ENCODE measurements at regions not wholly inside any gene's neighbourhood (a gene's known extent, or its start where the extent isn't known, plus 50 kb on each side); places are given as distances from the start of the nearest gene placed in this dataset.

DNA sequence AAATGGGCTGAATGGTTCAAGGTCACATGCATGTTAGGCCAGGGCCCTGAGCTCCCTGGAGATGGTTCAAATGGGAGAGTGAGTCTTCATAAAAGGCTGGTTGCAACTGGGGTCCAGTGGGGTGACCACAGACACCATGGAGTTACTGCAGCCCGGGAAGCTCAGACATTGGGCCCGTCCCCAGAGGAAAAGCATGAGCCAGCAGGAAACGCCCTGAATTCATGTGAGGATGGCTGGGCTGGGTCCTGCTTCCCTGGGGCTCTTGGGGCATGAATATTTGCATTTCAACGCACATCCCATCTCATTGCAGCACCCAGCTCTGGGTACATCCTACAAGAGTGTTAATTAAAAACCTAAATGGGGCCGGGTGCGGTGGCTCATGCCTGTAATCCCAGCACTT, 549.0 kb downstream of the TCERG1L start:
- Histone ChIP-seq H3K36me3 (ENCODE audit: control insufficient read depth, insufficient read depth, low read length) (no peaks in the 10 kb centered on the region), H3K4me3 (ENCODE audit: low read depth, low read length) (no peak overlapping the region), H3K27me3 (ENCODE audit: control insufficient read depth, insufficient read depth, low read length) (no peaks in the 10 kb centered on the region)
- DNase-seq (ENCODE audit: low read depth) = no peak
- ChIA-PET CTCF (no interaction called here), POLR2A (no interaction called here)
- TF ChIP-seq, protein P1, sequence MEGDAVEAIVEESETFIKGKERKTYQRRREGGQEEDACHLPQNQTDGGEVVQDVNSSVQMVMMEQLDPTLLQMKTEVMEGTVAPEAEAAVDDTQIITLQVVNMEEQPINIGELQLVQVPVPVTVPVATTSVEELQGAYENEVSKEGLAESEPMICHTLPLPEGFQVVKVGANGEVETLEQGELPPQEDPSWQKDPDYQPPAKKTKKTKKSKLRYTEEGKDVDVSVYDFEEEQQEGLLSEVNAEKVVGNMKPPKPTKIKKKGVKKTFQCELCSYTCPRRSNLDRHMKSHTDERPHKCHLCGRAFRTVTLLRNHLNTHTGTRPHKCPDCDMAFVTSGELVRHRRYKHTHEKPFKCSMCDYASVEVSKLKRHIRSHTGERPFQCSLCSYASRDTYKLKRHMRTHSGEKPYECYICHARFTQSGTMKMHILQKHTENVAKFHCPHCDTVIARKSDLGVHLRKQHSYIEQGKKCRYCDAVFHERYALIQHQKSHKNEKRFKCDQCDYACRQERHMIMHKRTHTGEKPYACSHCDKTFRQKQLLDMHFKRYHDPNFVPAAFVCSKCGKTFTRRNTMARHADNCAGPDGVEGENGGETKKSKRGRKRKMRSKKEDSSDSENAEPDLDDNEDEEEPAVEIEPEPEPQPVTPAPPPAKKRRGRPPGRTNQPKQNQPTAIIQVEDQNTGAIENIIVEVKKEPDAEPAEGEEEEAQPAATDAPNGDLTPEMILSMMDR (IDR thresholded peaks at IDR 0.05; ENCODE audit: insufficient read depth, low read depth, low read length) = no peak

DNA sequence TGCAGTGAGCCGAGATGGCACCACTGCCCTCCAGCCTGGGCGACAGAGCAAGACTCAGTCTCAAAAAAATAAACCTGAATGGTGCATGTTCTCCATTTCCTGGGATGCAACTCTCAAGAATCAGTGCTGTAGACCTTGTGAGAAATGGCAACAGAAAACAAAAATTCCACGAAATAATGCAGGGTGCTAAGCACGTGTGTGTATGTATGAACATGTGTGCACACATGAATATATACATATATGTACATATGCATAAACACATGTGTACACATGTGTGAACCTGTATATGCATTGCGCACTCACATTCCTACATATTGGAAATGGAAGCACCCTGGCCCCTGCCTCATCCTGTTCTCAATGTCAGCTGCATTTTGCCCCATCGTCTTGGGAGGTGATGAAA, 548.5 kb downstream of the TCERG1L start:
- TF ChIP-seq, protein P1 (IDR thresholded peaks at IDR 0.05; ENCODE audit: insufficient read depth, low read depth, low read length) = no peak
- POLR2A ChIA-PET = no interaction called here
- Histone ChIP-seq H3K27me3 (ENCODE audit: control insufficient read depth, insufficient read depth, low read length) (no peaks in the 10 kb centered on the region), H3K36me3 (ENCODE audit: control insufficient read depth, insufficient read depth, low read length) (no peaks in the 10 kb centered on the region), H3K4me3 (ENCODE audit: low read depth, low read length) (no peak overlapping the region)
- CTCF ChIA-PET = no interaction called here
- no peak for DNase-seq (ENCODE audit: low read depth)

DNA sequence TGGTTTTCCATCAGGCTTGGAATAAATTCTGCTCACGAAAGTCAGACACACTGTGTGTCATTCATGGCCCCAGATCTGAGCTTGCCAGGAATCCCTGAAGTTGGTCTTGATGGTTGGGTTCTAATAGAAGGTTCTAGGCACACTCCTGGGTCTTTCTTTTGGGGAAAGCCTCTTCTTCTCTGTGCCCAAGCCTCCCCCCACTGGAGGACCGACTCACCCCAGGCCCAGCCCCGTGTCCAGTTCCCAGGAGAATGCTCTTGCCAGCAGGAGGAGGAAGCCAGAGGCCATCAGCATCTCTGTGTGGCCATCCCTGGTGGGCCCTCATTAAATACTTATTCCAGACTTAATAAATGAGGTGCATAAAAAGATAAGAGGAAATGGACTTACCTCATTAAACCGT, 548.0 kb downstream of the TCERG1L start:
- CTCF ChIA-PET = no interaction called here
- H3K27me3 ChIP-seq (ENCODE audit: control insufficient read depth, insufficient read depth, low read length) = no peaks in the 10 kb centered on the region
- DNase-seq (ENCODE audit: low read depth) = no peak
- TF ChIP-seq, protein P1 (IDR thresholded peaks at IDR 0.05; ENCODE audit: insufficient read depth, low read depth, low read length) = no peak
- no peaks in the 10 kb centered on the region for H3K36me3 ChIP-seq (ENCODE audit: control insufficient read depth, insufficient read depth, low read length)
- POLR2A ChIA-PET = no interaction called here
- H3K4me3 ChIP-seq (ENCODE audit: low read depth, low read length) = no peak overlapping the region

DNA sequence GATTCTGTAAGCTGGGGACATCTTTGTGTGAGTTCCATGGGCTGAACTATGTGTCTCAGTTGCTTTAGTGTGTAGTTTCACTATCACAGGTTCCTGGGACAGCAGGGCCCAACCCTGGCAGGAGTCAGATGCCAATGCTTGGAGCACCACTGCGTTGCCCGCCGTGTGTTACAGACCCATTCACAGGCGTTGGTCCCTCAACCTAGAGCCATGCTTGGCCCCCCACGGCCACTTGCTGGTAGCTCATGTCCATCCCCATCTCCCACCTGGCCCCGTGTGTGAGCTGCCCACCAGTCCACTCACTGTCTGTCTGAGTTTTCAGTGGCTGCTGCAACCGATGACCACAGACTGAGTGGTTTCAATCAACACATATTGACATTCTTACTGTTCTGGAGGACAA, 546.9 kb downstream of the TCERG1L start:
- TF ChIP-seq, protein P1 (IDR thresholded peaks at IDR 0.05; ENCODE audit: insufficient read depth, low read depth, low read length) = no peak
- ChIA-PET POLR2A (no interaction called here), CTCF (no interaction called here)
- DNase-seq (ENCODE audit: low read depth) = no peak
- Histone ChIP-seq H3K4me3 (ENCODE audit: low read depth, low read length) (no peak overlapping the region), H3K36me3 (ENCODE audit: control insufficient read depth, insufficient read depth, low read length) (no peaks in the 10 kb centered on the region), H3K27me3 (ENCODE audit: control insufficient read depth, insufficient read depth, low read length) (no peaks in the 10 kb centered on the region)

DNA sequence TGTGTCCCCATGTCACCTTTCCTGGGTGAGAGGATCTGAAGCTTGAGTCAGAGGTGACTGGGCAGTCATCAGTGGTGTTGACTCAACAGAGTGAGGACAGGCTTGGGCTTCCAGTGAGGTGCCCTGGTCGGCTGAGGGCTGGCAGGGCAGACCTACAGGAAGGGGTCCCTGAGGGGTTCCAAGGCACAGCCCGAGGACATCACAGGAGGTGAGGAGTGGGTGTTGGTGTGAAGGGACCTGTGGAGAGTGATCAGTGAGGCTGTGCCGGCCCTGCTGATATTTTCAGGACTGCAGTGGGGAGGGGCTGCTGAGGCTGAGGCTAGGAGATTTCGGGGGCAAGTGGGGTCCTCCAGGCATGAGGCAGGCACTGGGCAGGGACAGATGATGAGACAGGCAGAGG, 545.5 kb downstream of the TCERG1L start:
- CTCF ChIA-PET = no interaction called here
- DNase-seq (ENCODE audit: low read depth) = no peak
- H3K27me3 ChIP-seq (ENCODE audit: control insufficient read depth, insufficient read depth, low read length) = no peaks in the 10 kb centered on the region
- no peak overlapping the region for H3K4me3 ChIP-seq (ENCODE audit: low read depth, low read length)
- POLR2A ChIA-PET = no interaction called here
- TF ChIP-seq, protein P1 (IDR thresholded peaks at IDR 0.05; ENCODE audit: insufficient read depth, low read depth, low read length) = no peak
- no peaks in the 10 kb centered on the region for H3K36me3 ChIP-seq (ENCODE audit: control insufficient read depth, insufficient read depth, low read length)

Data from BJ (cell line).